Stomach smooth muscle (tissue), 2 donors: ENCODE measurements at regions not wholly inside any gene's neighbourhood (a gene's known extent, or its start where the extent isn't known, plus 50 kb on each side); places are given as distances from the start of the nearest gene placed in this dataset.

Experiments
- H3K27ac ChIP-seq: one replicate; pipeline ENCODE4 v1.7.0; 2013; ENCODE audit warnings: mild to moderate bottlenecking, low read length, inconsistent platforms
- H3K27me3 ChIP-seq, 2 donors: one replicate each; pipeline ENCODE4 v1.7.0; 2013; ENCODE audit warnings: low read length in 2 of 2; ENCODE audit not compliant: insufficient read depth in 2 of 2, control insufficient read depth in 1 of 2
- H3K36me3 ChIP-seq, 2 donors: one replicate each; pipeline ENCODE4 v1.7.0; 2013; ENCODE audit warnings: low read length in 2 of 2; ENCODE audit not compliant: control insufficient read depth in 2 of 2, insufficient read depth in 2 of 2
- H3K4me1 ChIP-seq: one replicate; pipeline ENCODE4 v1.7.0; 2013; ENCODE audit warnings: low read length; ENCODE audit not compliant: control insufficient read depth, insufficient read depth
- H3K4me3 ChIP-seq, 2 donors: one replicate each; pipeline ENCODE4 v1.7.0; 2013; ENCODE audit warnings: low read length in 2 of 2
- H3K9ac ChIP-seq, 2 donors: one replicate each; pipeline ENCODE4 v1.7.0; 2013; ENCODE audit warnings: low read length in 2 of 2, mild to moderate bottlenecking in 1 of 2
- H3K9me3 ChIP-seq, 2 donors: one replicate each; pipeline ENCODE4 v1.7.0; 2013; ENCODE audit warnings: low read length in 2 of 2; ENCODE audit not compliant: control insufficient read depth in 2 of 2
- donor health status: healthy.
- donor health status: Pancreatic carcinoma.

- H3K4me1 ChIP-seq, result no peaks in the 10 kb centered on the region
- no peaks in the 10 kb centered on the region for H3K27me3 ChIP-seq
- no peaks in the 10 kb centered on the region for H3K36me3 ChIP-seq
- no peak overlapping the region for H3K4me3 ChIP-seq
- no peak overlapping the region for H3K27ac ChIP-seq
- H3K9me3 ChIP-seq, result no peaks in the 10 kb centered on the region
- H3K9ac ChIP-seq, result no peak overlapping the region
Observed at GRCh38 chr3:176932433-176932832, 264.8 kb downstream of the TBL1XR1 start.

- no peaks in the 10 kb centered on the region for H3K9me3 ChIP-seq
- no peaks in the 10 kb centered on the region for H3K4me1 ChIP-seq
- no peak overlapping the region for H3K27ac ChIP-seq
- H3K9ac ChIP-seq, result no peak overlapping the region
- no peak overlapping the region for H3K4me3 ChIP-seq
- H3K27me3 ChIP-seq, result no peaks in the 10 kb centered on the region
- H3K36me3 ChIP-seq, result no peaks in the 10 kb centered on the region
Observed at GRCh38 chr3:176931991-176932390, 265.3 kb downstream of the TBL1XR1 start.

- H3K4me1 ChIP-seq, result no peaks in the 10 kb centered on the region
Observed at GRCh38 chr3:176930942-176931341, 266.3 kb downstream of the TBL1XR1 start.

GRCh38 chr3:176928582-176928931 is 268.7 kb downstream of the TBL1XR1 start:
- Histone ChIP-seq H3K4me1 (no peaks in the 10 kb centered on the region), H3K9me3 (no peaks in the 10 kb centered on the region), H3K27ac (no peak overlapping the region), H3K27me3 (no peaks in the 10 kb centered on the region), H3K36me3 (no peaks in the 10 kb centered on the region), H3K4me3 (no peak overlapping the region), H3K9ac (no peak overlapping the region)

More at GRCh38 chr3:176930942-176931341, 266.3 kb downstream of the TBL1XR1 start:
- Histone ChIP-seq H3K9me3 (no peaks in the 10 kb centered on the region), H3K36me3 (no peaks in the 10 kb centered on the region), H3K27me3 (no peaks in the 10 kb centered on the region), H3K9ac (no peak overlapping the region), H3K4me3 (no peak overlapping the region), H3K27ac (no peak overlapping the region)

- H3K4me3 ChIP-seq, result no peak overlapping the region
- no peaks in the 10 kb centered on the region for H3K27me3 ChIP-seq
- H3K9ac ChIP-seq, result no peak overlapping the region
- H3K4me1 ChIP-seq, result no peaks in the 10 kb centered on the region
- no peak overlapping the region for H3K27ac ChIP-seq
- H3K9me3 ChIP-seq, result no peaks in the 10 kb centered on the region
- H3K36me3 ChIP-seq, result no peaks in the 10 kb centered on the region
Observed at GRCh38 chr3:176927706-176928581, 269.3 kb downstream of the TBL1XR1 start.

- H3K27me3 ChIP-seq, result no peaks in the 10 kb centered on the region
- no peak overlapping the region for H3K4me3 ChIP-seq
- no peaks in the 10 kb centered on the region for H3K9me3 ChIP-seq
- no peak overlapping the region for H3K9ac ChIP-seq
- H3K4me1 ChIP-seq, result no peaks in the 10 kb centered on the region
- H3K27ac ChIP-seq, result no peak overlapping the region
- H3K36me3 ChIP-seq, result no peaks in the 10 kb centered on the region
Observed at GRCh38 chr3:176927280-176927679, 270.0 kb downstream of the TBL1XR1 start.

GRCh38 chr3:176926688-176927087 is 270.6 kb downstream of the TBL1XR1 start:
- Histone ChIP-seq H3K9ac (no peak overlapping the region), H3K4me1 (no peaks in the 10 kb centered on the region), H3K27me3 (no peaks in the 10 kb centered on the region), H3K36me3 (no peaks in the 10 kb centered on the region), H3K27ac (no peak overlapping the region), H3K4me3 (no peak overlapping the region), H3K9me3 (no peaks in the 10 kb centered on the region)

GRCh38 chr3:176926034-176926433 is 271.2 kb downstream of the TBL1XR1 start:
- H3K27me3 ChIP-seq, result no peaks in the 10 kb centered on the region
- no peaks in the 10 kb centered on the region for H3K9me3 ChIP-seq
- no peak overlapping the region for H3K4me3 ChIP-seq
- H3K27ac ChIP-seq, result no peak overlapping the region
- H3K9ac ChIP-seq, result no peak overlapping the region
- H3K36me3 ChIP-seq, result no peaks in the 10 kb centered on the region
- no peaks in the 10 kb centered on the region for H3K4me1 ChIP-seq

- H3K36me3 ChIP-seq, result no peaks in the 10 kb centered on the region
- H3K27ac ChIP-seq, result no peak overlapping the region
- no peaks in the 10 kb centered on the region for H3K27me3 ChIP-seq
- H3K4me3 ChIP-seq, result no peak overlapping the region
- no peak overlapping the region for H3K9ac ChIP-seq
- H3K4me1 ChIP-seq, result no peaks in the 10 kb centered on the region
- H3K9me3 ChIP-seq, result no peaks in the 10 kb centered on the region
Observed at GRCh38 chr3:176920766-176921160, 276.5 kb downstream of the TBL1XR1 start.

- H3K4me1 ChIP-seq, result no peaks in the 10 kb centered on the region
- no peaks in the 10 kb centered on the region for H3K36me3 ChIP-seq
- H3K9me3 ChIP-seq, result no peaks in the 10 kb centered on the region
- H3K27me3 ChIP-seq, result no peaks in the 10 kb centered on the region
- H3K9ac ChIP-seq, result no peak overlapping the region
- H3K27ac ChIP-seq, result no peak overlapping the region
- H3K4me3 ChIP-seq, result no peak overlapping the region
Observed at GRCh38 chr3:176919836-176920765, 277.2 kb downstream of the TBL1XR1 start.
